Esophagus muscularis mucosa (tissue), 4 donors: ENCODE measurements at regions not wholly inside any gene's neighbourhood (a gene's known extent, or its start where the extent isn't known, plus 50 kb on each side); places are given as distances from the start of the nearest gene placed in this dataset.

Source experiments
- CTCF ChIP-seq, 3 experiments: fragments of 200-600 bp in 2 of 3; fragments of 450-650 bp in 1 of 3; sonication (generic) in 2 of 3; IDR thresholded peaks; one replicate each; pipeline ENCODE4 v1.5.1; 2017 to 2019; ENCODE audit warnings: antibody characterized with exemption in 3 of 3, mild to moderate bottlenecking in 2 of 3, moderate library complexity in 1 of 3
- EP300 ChIP-seq: sonication (generic); formaldehyde crosslinking; IDR thresholded peaks from one replicate; pipeline ENCODE4 v1.6.1; 2017; ENCODE audit warnings: antibody characterized with exemption
- POLR2A ChIP-seq: fragments of 450-650 bp; IDR thresholded peaks from one replicate; pipeline ENCODE4 v1.6.1; 2017; ENCODE audit warnings: antibody characterized with exemption, moderate library complexity, mild to moderate bottlenecking, low read depth
- POLR2AphosphoS5 ChIP-seq, 2 donors: sonication (generic); formaldehyde crosslinking; IDR thresholded peaks; one replicate each; pipeline ENCODE4 v1.6.1; 2017; ENCODE audit warnings: antibody characterized with exemption in 2 of 2

- TF ChIP-seq EP300 (no peak), CTCF (IDR thresholded peaks at IDR 0.05) (no peak), POLR2A (no peak), POLR2AphosphoS5 (IDR thresholded peaks at IDR 0.05) (no peak)
These were observed 615.4 kb upstream of the ZFP42 start for GRCh38 chr4:187380181-187380581.
